PC-9 (cell line): ENCODE measurements at regions not wholly inside any gene's neighbourhood (a gene's known extent, or its start where the extent isn't known, plus 50 kb on each side); places are given as distances from the start of the nearest gene placed in this dataset.
"Not testable (repeated sequence)": the region's sequence is repeated elsewhere in the genome, so short reads cannot be mapped to it uniquely, and the experiment has no call there.

Experiments
- BruUV-seq: library from RNA; stranded (reverse); fragments of 400-500 nt; replicated peaks from 2 replicates; lab custom pipeline; 2021; lab: Mats Ljungman, UMichigan
- CTCF ChIA-PET: fragments of 300-600 bp; sonication (Branson Sonifier 250); formaldehyde crosslinking; loops from one replicate; lab custom pipeline; 2022; ENCODE audit warnings: antibody characterized with exemption; lab: Charles Lee
- POLR2A ChIA-PET: fragments of 300-600 bp; sonication (Branson Sonifier 250); formaldehyde crosslinking; loops from one replicate; lab custom pipeline; 2022; ENCODE audit warnings: antibody characterized with exemption; ENCODE audit not compliant: unreplicated experiment; lab: Charles Lee
- DNase-seq, 2 experiments: peaks; one replicate each; pipeline versions ENCODE4 v3.0.0 to v3.0.0-alpha.2; 2015 to 2022; ENCODE audit warnings: mixed read lengths in 1 of 2
- H2AFZ ChIP-seq: fragments of 200-600 bp; sonication (generic); 2 replicates; pipeline ENCODE4 v1.8.1; 2017; ENCODE audit warnings: antibody characterized with exemption
- H3F3A ChIP-seq: fragments of 200-600 bp; sonication (generic); 2 replicates; pipeline ENCODE4 v1.8.1; 2017; ENCODE audit warnings: antibody characterized with exemption, mild to moderate bottlenecking, low read depth; ENCODE audit not compliant: insufficient read depth
- H3K27ac ChIP-seq: fragments of 200-600 bp; sonication (generic); 2 replicates; pipeline ENCODE4 v1.6.1; 2016; ENCODE audit warnings: mixed run types
- H3K27me3 ChIP-seq: fragments of 200-600 bp; sonication (generic); 2 replicates; pipeline ENCODE4 v1.6.1; 2016; ENCODE audit warnings: low read depth, mixed run types; ENCODE audit not compliant: insufficient read depth
- H3K36me3 ChIP-seq: fragments of 200-600 bp; sonication (generic); 2 replicates; pipeline ENCODE4 v1.6.1; 2016; ENCODE audit warnings: low read depth, mixed run types
- H3K4me1 ChIP-seq: fragments of 200-600 bp; sonication (generic); replicated peaks from 2 replicates; pipeline ENCODE4 v1.6.1; 2016; ENCODE audit warnings: mixed run types; ENCODE audit not compliant: insufficient read depth
- H3K4me2 ChIP-seq: fragments of 200-600 bp; sonication (generic); 2 replicates; pipeline ENCODE4 v1.6.1; 2017; ENCODE audit warnings: mixed run types
- H3K4me3 ChIP-seq: fragments of 200-600 bp; sonication (generic); 2 replicates; pipeline ENCODE4 v1.6.1; 2016; ENCODE audit warnings: mixed run types
- H3K79me2 ChIP-seq: fragments of 200-600 bp; sonication (generic); 2 replicates; pipeline ENCODE4 v1.6.1; 2017; ENCODE audit warnings: low read depth, mixed run types
- H3K9me2 ChIP-seq: fragments of 200-600 bp; sonication (generic); 2 replicates; pipeline ENCODE4 v1.8.1; 2017; ENCODE audit warnings: mild to moderate bottlenecking; ENCODE audit not compliant: insufficient read depth
- H3K9me3 ChIP-seq: fragments of 200-600 bp; sonication (generic); 2 replicates; pipeline ENCODE4 v1.8.1; 2016; ENCODE audit warnings: low read depth; ENCODE audit not compliant: insufficient read depth
- H4K20me1 ChIP-seq: fragments of 200-600 bp; sonication (generic); 2 replicates; pipeline ENCODE4 v1.8.1; 2017; ENCODE audit not compliant: insufficient read depth
- CTCF ChIP-seq: fragments of 200-600 bp; sonication (generic); conservative IDR thresholded peaks from 2 replicates; pipeline ENCODE4 v1.6.1; 2017; ENCODE audit warnings: mixed run types, antibody characterized with exemption, mild to moderate bottlenecking, moderate library complexity
- EZH2 ChIP-seq: fragments of 200-600 bp; sonication (generic); IDR thresholded peaks from 2 replicates; pipeline ENCODE4 v1.8.0; 2017; ENCODE audit warnings: antibody characterized with exemption, low read depth
- intact Hi-C: fragments of 100-400 bp; cut with micrococcal nuclease; formaldehyde crosslinking; loops from one replicate; pipeline ENCODE4 v1.10.0; 2022; ENCODE audit not compliant: unreplicated experiment

DNA sequence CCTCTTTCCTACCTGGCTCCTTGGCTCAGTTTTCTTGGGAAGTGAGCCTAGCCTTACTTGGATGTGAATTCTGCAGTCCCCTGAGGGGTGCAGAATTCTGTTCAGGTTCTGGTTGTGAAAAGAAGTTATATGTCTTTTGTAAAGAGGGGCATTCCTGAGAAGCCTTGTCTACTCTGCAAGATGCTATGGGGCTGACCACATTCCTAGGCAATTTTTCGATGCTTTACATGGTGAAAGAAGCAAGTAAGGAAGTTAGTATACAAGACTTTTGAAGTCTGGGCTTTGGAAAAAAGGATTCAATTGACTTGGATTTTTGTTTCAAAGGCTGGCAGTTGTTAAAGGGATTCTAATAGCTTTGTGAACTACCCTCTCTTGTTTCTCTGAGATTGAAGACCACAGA, 167.9 kb upstream of the STMND1 start:
- Histone ChIP-seq H3K36me3 (no peaks in the 10 kb centered on the region), H3K4me3 (no peak overlapping the region), H3K27ac (no peak overlapping the region), H3K79me2 (no peaks in the 10 kb centered on the region), H3K9me3 (no peaks in the 10 kb centered on the region), H3K9me2 (no peaks in the 10 kb centered on the region), H3K27me3 (no peaks in the 10 kb centered on the region), H3K4me2 (no peak overlapping the region), H4K20me1 (no peaks in the 10 kb centered on the region), H3K4me1 (no peaks in the 10 kb centered on the region), H2AFZ (no peak overlapping the region), H3F3A (no peaks in the 10 kb centered on the region)
- ChIA-PET CTCF (no interaction called here), POLR2A (no interaction called here)
- no peak for DNase-seq
- no TSS peak for BruUV-seq
- intact Hi-C loops: no loop called here
- TF ChIP-seq EZH2: no peak
- no peak for TF ChIP-seq CTCF

DNA sequence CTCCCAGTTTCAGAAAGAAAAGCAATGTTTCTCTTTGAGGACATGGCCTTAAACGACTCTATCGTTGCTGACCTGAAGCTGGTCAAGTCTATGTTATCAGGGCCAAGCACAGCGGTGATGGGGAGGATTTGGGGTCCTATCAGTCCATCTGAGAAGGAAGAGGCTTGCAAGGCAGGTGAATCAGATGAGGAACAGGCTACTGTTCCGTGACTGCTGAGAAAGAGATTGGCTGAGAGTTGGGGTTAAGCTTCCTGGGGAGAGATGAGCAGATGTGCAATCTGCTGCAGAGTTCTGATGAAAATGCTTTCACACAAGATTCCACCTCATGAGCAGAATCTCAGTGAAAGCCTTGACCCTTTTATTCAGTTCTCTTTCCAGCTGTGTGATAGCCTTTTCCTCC, 168.3 kb upstream of the STMND1 start:
- Histone ChIP-seq H3K4me1 (no peaks in the 10 kb centered on the region), H3K9me2 (no peaks in the 10 kb centered on the region), H3K36me3 (no peaks in the 10 kb centered on the region), H3K27me3 (no peaks in the 10 kb centered on the region), H3K9me3 (no peaks in the 10 kb centered on the region), H3K79me2 (no peaks in the 10 kb centered on the region), H3K4me3 (no peak overlapping the region), H3F3A (no peaks in the 10 kb centered on the region), H3K27ac (no peak overlapping the region), H4K20me1 (no peaks in the 10 kb centered on the region), H2AFZ (no peak overlapping the region), H3K4me2 (no peak overlapping the region)
- BruUV-seq: no TSS peak
- POLR2A ChIA-PET: no interaction called here
- intact Hi-C loops: no loop called here
- CTCF ChIA-PET: no interaction called here
- no peak for DNase-seq
- no peak for TF ChIP-seq CTCF
- TF ChIP-seq EZH2: no peak

DNA sequence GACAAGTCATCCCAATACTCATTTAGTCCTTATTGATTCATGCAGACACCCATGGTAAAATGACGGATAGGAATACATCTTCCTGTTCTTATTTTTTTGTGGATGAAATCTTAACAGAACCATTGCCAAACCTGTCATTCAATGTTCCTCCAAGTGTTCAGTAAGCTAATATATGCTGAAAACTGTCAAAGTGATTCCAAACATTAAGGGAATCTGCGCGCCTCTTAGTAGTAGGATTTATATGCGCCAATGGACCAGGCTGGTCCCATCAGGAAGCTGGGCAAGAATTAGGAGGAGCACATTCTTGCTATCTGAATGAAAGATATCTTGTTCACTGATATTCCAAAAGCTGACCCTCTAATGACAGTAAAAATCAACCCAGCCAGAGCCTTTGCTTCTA, 168.9 kb upstream of the STMND1 start:
- no peak for DNase-seq
- Histone ChIP-seq H3K9me3 (no peaks in the 10 kb centered on the region), H3K4me3 (no peak overlapping the region), H3K36me3 (no peaks in the 10 kb centered on the region), H4K20me1 (no peaks in the 10 kb centered on the region), H2AFZ (no peak overlapping the region), H3K9me2 (no peaks in the 10 kb centered on the region), H3F3A (no peaks in the 10 kb centered on the region), H3K27ac (no peak overlapping the region), H3K4me2 (no peak overlapping the region), H3K27me3 (no peaks in the 10 kb centered on the region), H3K4me1 (no peaks in the 10 kb centered on the region), H3K79me2 (no peaks in the 10 kb centered on the region)
- ChIA-PET CTCF (no interaction called here), POLR2A (no interaction called here)
- BruUV-seq: no TSS peak
- intact Hi-C loops: no loop called here
- TF ChIP-seq EZH2: no peak
- TF ChIP-seq CTCF: no peak

GRCh38 chr6:16931079-16931478, 169.8 kb upstream of the ATXN1 start:
- CTCF ChIA-PET, H3K27me3 ChIP-seq, H3K9me3 ChIP-seq, POLR2A ChIA-PET, intact Hi-C loops, H4K20me1 ChIP-seq, BruUV-seq, H3K4me2 ChIP-seq, H3K4me3 ChIP-seq, H3K27ac ChIP-seq, H3K79me2 ChIP-seq, H3K36me3 ChIP-seq, H3F3A ChIP-seq, H2AFZ ChIP-seq, H3K4me1 ChIP-seq, DNase-seq, H3K9me2 ChIP-seq: not testable (repeated sequence)
